DOHH2 (cell line): ENCODE measurements at regions not wholly inside any gene's neighbourhood (a gene's known extent, or its start where the extent isn't known, plus 50 kb on each side); places are given as distances from the start of the nearest gene placed in this dataset.

Source experiments
- EZH2phosphoT487 ChIP-seq: fragments of 200-600 bp; sonication (generic); IDR thresholded peaks from 2 replicates; pipeline ENCODE4 v1.6.1; 2017; ENCODE audit warnings: borderline replicate concordance, mild to moderate bottlenecking, antibody characterized with exemption, low read length, moderate library complexity, mixed read lengths
- TF ChIP-seq, protein P1 (sequence below): fragments of 200-600 bp; sonication (generic); IDR thresholded peaks from one replicate; pipeline ENCODE4 v1.5.1; 2014; ENCODE audit warnings: antibody characterized with exemption, mild to moderate bottlenecking, low read depth, low read length; ENCODE audit not compliant: poor library complexity, severe bottlenecking

DNA sequence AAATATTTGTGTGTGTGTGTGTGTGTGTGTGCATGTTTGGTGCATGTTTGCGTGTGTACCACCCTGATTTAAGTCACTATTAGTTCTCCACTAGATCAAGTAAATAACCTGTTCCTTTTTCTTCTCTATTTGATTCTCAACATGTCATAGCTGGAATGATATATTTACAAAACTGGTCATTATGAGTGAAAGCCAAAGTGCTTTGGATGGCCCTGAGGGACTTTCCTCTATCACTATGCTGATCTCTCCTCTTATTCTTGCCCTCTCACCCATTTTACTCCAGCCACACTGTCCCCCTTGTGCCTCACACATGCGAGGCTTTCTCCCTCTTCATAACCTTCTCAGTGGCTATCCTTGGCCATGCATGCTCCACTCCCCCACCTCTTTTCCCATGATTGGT is 144.6 kb upstream of the NMUR2 start:
- TF ChIP-seq, protein P1, sequence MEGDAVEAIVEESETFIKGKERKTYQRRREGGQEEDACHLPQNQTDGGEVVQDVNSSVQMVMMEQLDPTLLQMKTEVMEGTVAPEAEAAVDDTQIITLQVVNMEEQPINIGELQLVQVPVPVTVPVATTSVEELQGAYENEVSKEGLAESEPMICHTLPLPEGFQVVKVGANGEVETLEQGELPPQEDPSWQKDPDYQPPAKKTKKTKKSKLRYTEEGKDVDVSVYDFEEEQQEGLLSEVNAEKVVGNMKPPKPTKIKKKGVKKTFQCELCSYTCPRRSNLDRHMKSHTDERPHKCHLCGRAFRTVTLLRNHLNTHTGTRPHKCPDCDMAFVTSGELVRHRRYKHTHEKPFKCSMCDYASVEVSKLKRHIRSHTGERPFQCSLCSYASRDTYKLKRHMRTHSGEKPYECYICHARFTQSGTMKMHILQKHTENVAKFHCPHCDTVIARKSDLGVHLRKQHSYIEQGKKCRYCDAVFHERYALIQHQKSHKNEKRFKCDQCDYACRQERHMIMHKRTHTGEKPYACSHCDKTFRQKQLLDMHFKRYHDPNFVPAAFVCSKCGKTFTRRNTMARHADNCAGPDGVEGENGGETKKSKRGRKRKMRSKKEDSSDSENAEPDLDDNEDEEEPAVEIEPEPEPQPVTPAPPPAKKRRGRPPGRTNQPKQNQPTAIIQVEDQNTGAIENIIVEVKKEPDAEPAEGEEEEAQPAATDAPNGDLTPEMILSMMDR: no peak
- no peak for TF ChIP-seq EZH2phosphoT487
